ENCODE measurements at regions not wholly inside any gene's neighbourhood (a gene's known extent, or its start where the extent isn't known, plus 50 kb on each side); places are given as distances from the start of the nearest gene placed in this dataset.
"Not testable (repeated sequence)": the region's sequence is repeated elsewhere in the genome, so short reads cannot be mapped to it uniquely, and the experiment has no call there.

GRCh38 chr2:131584380-131584779 is 56.7 kb downstream of the CCDC74A start:
- FAIRE-seq, result no peak

GRCh38 chr2:131584940-131585339 is 57.3 kb downstream of the CCDC74A start:
- no peak for FAIRE-seq

DNA sequence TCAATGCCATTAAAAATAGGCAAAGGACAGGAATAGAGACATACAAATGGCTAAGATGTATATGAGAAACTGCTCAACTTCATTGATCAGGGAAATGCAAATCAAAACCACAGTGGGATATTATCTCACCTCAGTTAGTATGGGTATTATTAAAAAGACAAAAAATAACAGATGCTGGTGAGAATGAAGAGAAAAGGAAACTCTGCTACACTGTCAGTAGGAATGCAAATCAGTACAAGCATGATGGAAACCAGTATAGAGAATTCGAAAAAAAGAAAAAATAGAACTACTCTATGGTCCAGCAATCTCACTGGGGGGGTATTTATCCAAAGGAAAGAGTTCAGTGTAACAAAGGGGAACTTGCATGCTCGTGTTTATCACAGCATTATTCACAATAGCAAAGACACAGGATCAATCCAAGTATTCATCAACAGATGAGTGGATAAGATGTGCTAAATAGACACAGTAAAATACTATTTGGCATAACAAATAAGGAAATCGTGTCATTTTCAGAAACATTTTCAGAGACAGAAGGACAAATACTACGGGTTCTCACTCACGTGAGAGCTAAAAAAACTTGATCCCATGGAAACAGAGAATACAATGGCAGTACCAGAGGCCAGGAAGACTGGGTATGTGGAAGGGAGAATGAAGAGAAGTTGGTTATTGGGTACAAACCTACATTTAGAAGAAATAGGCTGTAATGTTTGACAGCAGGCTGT is 60.6 kb downstream of the CCDC74A start:
- peak; percentile 10 for FAIRE-seq

GRCh38 chr2:131589126-131589525 is 61.4 kb downstream of the CCDC74A start:
- not testable (repeated sequence) for FAIRE-seq

- FAIRE-seq, result no peak
Measured at GRCh38 chr2:131590366-131590765, 62.7 kb downstream of the CCDC74A start.

- no peak for FAIRE-seq
Measured at GRCh38 chr2:131590896-131591295, 63.2 kb downstream of the CCDC74A start.

GRCh38 chr2:131596561-131596960 is 68.9 kb downstream of the CCDC74A start:
- not testable (repeated sequence) for FAIRE-seq

DNA sequence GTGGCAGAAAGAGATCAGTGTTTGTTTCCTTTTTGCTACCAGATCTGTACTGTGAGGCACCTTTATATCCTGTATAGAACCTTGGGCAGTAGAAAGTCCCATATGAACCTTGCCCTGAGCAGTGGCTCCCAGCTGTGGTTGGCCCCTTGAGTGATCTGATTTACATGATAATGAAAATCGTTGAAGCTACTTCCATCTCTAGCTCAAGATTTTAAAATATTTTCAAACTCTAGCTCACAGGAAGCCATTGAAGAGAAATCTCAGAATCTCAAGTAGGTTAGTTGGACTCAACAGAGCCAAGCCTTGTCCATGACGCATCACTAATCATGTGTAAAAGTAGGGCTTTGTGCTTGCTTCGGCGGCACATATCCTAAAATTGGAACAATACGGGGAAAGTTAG is 74.8 kb downstream of the CCDC74A start:
- FAIRE-seq, result not testable (repeated sequence)

DNA sequence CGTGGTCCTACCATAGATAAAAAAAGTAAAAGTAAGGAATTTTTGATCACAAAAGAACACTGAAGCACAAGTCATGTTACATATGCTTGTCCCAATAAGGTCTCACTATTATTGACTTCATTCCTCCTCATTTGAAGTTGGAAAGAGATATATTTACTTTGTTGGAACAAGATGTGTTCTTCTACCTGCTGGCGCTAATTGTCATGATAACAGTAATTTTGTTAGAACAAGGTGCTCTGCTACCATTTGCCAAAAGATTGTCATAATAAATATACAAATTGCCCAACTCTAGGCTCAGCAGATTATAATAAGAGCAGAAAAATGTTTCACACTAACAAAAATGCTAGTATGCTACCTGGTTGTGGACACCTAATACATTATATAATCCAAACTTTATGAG is 77.0 kb downstream of the CCDC74A start:
- not testable (repeated sequence) for FAIRE-seq

- FAIRE-seq, result not testable (repeated sequence)
Measured at GRCh38 chr2:131606366-131606765, 78.7 kb downstream of the CCDC74A start.

- FAIRE-seq, result not testable (repeated sequence)
Measured at GRCh38 chr2:131607056-131607455, 79.4 kb downstream of the CCDC74A start.

GRCh38 chr2:131614539-131614938 is 86.9 kb downstream of the CCDC74A start:
- FAIRE-seq, result not testable (repeated sequence)

DNA sequence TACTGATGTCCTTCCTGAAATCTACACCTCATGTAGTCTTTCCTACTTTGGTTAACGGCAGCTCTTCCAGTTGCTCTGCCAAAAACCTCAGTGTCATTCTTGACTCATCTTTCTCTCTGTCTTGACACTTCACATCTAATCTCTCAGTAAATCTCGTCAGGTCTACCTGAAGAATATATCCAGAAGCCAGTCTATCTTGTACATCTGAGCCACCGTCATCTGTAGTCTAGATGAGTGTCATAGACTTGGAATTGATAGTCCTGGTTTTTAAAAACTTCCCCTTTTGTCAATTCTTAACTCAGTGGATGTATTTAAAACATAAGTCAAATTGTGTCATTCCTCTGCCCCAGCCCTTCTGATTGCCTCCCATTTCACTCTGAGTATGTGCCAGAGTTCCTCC is 90.6 kb downstream of the CCDC74A start:
- FAIRE-seq, result not testable (repeated sequence)

DNA sequence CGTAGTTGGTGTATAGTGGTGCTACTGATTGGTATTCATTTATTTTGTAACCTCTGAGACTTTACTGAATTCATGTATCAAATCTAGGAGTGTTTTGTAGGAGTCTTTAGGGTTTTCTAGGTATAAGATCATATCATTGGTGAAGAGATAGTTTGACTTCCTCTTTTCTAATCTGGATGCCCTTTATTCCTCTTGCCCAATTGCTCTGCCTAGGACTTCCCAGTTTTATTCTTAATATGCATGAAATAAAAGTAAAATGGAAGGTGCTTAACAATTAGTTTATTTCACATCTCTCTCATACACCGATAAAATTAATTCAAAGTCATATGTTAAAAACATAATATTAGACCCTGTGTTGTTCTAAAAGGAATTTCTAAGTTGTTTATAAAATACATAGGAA is 95.2 kb downstream of the CCDC74A start:
- FAIRE-seq, result not testable (repeated sequence)

DNA sequence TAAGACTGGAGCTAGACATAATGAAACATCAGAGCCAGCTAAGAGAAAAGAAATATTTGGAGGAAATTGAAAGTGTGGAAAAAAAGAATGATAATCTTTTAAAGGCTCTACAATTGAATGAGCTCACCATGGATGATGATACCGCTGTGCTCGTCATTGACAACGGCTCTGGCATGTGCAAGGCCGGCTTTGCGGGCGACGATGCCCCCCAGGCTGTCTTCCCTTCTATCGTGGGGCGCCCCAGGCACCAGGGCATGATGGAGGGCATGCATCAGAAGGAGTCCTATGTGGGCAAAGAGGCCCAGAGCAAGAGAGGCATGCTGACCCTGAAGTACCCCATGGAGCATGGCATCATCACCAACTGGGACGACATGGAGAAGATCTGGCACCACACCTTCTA is 98.3 kb downstream of the CCDC74A start:
- FAIRE-seq, result not testable (repeated sequence)

- FAIRE-seq, result not testable (repeated sequence)
Measured at GRCh38 chr2:131626565-131626964, 98.9 kb downstream of the CCDC74A start.

DNA sequence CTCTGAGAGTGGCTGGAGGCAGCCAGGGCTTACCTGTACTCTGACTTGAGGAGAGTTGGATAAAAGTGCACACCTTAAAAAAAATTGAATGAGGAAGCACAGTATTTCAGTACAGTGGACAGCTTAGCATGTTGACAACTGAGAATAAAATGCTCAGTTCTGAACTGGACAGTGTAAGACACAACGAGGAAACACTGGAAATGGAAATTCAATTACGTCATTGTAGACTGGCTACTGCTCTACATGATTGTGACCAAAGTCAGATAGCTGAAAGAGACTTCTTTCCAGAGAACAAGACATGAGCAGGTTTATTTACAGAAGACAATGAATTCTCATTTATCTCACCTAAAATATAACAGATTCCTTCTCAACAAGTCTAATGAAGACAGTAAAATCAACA is 100.1 kb downstream of the CCDC74A start:
- FAIRE-seq, result not testable (repeated sequence)

DNA sequence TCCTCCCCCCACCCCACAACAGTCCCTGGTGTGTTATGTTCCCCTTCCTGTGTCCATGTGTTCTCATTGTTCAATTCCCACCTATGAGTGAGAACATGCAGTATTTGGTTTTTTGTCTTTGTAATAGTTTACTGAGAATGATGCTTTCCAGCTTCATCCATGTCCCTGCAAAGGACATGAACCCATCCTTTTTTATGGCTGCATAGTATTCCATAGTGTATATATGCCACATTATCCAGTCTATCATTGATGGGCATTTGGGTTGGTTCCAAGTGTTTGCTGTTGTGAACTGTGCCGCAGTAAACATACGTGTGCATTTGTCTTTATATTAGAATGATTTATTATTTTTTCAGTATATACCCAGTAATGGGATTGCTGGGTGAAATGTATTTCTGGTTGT is 104.0 kb downstream of the CCDC74A start:
- FAIRE-seq, result not testable (repeated sequence)

DNA sequence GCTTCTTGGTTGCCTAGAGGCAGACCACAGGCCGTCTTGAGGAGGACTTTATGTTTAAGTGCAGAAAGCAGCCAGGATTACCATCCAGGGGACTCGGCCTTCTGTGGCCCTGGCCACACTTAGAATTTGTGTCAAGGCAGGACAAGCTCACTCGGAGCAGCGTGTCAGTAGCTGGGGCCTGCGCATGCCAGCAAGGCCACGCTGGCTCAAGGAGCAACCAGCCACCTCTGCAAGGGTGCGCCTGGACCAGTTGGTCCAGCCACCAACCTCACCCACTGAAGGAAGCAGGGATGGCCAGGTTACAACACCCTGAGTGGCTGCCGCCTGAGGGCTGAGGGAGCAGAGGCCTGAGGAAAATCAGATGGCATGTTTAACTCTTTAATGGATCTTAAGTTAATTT is 105.7 kb downstream of the CCDC74A start:
- FAIRE-seq, result not testable (repeated sequence)

GRCh38 chr2:131633827-131634695 is 106.4 kb downstream of the CCDC74A start:
- not testable (repeated sequence) for FAIRE-seq

GRCh38 chr2:131635611-131636010 is 107.9 kb downstream of the CCDC74A start:
- FAIRE-seq, result no peak

- not testable (repeated sequence) for FAIRE-seq
Measured at GRCh38 chr2:131636704-131637308, 109.1 kb downstream of the CCDC74A start.

DNA sequence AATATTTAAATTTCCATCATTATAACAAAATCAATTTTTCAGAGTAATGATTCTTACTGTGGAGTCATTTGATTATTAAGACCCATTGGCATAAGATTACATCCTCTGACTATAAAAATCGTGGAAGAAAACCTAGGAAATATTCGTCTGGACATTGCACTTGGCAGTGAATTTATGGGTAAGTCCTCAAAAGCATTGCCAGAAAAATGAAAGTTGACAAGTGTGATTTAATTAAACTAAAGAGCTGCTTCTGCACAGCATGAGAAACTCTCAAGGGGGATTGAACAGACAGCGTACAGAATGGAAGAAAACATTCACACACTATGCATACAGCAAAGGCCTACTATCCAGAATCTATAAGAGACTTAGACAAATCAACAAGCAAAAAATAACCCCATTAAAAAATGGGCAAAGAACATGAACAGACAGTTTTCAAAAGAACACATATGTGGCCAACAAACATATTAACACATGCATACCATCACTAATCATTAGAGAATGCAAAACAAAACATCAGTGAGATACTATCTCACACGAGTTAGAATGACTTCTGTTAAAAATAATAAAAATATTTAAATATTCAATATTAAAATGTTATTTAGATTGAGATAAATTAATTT is 111.4 kb downstream of the CCDC74A start:
- FAIRE-seq, result not testable (repeated sequence)
